EL (cell line): ENCODE measurements at regions not wholly inside any gene's neighbourhood (a gene's known extent, or its start where the extent isn't known, plus 50 kb on each side); places are given as distances from the start of the nearest gene placed in this dataset.

Experiments used
- DNase-seq: peaks from one replicate; pipeline ENCODE4 v3.0.0-alpha.2; 2016

DNA sequence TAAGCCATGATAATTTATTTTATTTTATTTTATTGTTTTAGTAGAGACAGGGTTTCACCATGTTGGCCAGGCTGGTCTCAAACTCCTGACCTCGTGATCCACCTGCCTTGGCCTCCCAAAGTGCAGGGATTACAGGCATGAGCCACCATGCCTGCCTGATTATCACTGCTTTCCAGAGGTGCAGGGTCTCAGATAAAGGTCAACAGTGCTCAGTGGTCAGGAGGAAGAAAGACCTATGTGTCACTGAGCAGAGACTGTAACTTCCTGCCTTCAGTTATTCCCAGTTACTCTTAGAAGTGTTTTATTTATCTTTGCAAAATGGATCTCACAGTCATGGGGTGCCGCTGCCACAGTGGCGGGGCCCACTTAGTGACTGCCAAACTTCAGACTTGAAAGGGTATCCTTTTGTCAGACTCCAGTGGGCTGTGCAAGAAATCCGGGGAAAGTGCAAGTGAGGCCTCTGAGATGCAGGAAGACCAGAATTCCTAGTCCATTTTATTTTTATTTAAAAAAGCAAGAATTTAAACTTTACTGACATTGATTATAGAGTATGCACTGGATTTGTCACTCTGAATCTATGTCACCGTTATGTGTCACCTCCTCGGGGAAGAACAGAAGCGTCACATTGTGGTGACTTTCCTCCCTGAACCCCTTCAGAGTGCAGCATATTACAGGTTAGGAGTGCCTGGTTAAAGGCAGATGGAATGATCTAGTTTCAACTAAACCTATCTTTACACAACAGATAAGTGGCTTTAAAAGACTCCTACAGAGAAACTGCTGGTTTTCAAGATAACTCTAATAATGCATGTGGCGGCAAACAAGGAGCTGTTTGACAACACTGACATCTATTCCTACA, 59.1 kb upstream of the BICD1 start:
- no peak for DNase-seq

DNA sequence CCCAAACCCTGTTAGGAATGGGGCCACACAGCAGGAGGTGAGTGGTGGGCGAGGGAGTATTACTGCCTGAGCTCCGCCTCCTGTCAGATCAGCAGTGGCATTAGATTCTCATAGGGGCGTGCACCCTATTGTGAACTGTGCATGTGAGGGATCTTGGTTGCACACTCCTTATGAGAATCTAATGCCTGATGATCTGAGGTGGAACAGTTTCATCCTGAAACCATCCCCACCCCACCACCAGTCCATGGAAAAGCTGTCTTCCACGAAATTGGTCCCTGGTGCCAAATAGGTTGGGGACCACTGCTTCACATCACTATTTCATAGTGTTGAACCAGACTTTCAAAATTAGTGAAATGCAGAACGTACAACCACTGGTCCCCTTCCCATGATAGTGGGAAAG, 57.9 kb upstream of the BICD1 start:
- DNase-seq = no peak

DNA sequence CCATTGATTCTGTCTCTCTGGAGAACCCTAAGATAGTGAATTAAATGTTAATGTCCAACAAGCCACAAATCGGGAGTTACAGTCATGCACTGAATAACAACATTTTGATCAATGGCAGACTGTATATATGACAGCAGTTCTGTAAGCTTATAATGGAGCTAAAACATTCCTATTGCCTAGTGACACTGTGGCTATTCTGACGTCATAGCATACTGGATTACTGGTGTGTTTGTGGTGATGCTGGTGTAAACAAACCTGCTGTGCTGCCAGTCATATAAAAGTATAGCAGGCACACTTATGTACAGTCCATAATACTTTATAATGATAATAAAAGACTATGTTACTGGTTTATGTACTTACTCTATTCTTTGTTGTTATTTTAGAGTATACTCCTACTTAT, 56.7 kb upstream of the BICD1 start:
- DNase-seq = no peak

DNA sequence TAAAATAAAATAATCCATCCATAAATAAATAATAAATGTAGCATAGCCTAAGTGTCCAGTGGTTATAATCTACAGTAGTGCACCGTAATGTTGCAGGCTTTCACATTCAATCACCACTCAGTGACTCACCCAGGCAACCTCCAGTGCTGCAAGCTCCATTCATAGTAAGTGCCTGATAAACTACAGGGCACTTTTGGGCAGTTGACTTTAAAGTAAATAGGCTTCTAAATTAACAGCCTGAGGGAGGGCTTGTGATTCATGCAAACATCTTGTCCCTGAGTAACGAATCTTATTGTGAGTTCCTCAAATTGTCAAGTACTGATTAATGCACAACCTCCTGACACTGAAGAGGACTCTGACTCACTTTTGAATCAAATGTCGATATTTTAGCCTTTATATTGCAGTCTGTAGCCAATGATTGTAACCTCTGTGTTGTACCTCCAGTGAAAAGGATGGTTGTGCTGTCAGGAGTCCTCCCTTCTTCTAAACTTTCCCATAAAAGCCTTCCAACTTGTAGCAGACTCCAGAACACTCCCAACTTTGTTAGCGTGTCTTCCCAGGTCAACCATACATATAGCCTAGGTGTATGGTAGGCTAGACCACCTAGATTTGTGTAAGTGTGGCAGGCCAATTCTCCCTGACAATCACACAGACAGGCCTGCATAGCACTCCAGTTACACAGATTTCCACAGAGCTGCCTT, 55.0 kb upstream of the BICD1 start:
- DNase-seq = peak; percentile 98

DNA sequence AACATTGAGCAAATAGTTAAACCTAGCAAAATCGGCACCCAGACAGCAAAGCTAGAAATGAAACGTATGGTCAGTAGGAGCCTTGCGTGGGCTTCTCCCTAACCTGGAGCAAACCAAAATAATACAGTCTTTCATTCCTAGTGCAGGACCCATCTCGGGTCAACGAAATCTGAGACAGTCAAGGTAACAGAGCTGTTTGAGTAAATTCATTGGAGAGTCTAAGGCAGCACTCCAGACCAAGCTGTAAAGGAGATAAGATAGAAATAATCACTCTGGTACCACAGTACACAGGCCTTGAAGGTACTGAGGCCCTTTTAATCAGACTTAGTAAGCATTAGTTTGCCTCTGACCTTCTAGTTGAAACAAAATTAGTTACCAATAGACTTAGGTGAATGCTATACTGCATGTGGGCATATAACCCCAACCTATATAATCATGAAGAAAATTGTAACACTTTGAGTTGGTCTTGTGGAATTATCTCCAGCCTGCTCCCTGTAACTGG, 54.4 kb upstream of the BICD1 start:
- DNase-seq = no peak

DNA sequence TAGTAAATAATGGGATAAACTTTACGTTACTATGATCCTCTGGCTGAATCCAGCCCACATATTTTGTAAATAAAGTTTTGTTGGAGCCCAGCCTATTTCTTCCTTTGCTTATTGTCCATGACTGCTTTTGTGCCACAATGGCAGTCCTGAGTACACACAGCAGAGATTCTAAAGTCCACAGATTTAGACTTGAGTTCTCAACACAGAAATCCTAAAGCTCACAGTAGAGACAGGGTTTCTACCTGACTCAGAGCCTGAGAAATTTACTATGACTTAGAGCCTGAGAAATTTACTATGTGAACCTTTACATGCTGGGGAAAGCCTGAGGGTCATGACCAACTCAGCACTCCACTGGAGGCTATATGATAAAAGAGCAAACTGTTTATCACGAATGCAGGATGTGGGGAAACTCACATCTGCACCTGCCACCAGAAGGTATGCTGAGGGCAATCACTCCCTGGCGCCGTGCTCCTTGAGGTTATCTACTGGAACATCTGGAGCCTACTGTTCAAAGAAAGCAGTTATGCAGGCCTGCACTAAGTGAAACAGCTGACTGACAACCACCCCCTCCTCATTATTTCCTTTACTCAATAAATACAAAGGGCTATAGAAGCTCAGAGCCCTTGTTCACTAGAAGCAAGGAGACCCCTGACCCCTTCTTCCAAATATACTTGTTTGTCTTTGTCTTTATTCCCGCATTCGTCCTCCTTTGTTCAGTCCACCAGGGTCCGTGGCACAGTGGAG, 52.6 kb upstream of the BICD1 start:
- DNase-seq = peak; percentile 29
